Activated CD8-positive, alpha-beta T cell treated with anti-CD3 and anti-CD28 coated beads for 36 hours (primary cell): ENCODE measurements at regions not wholly inside any gene's neighbourhood (a gene's known extent, or its start where the extent isn't known, plus 50 kb on each side); places are given as distances from the start of the nearest gene placed in this dataset.

ENCODE experiments used
- ATAC-seq: fragments of 200-7000 bp; cut with Tn5 transposase; one replicate; pipeline ENCODE4 v1.10.0; 2021; ENCODE audit warnings: mild to moderate bottlenecking, moderate library complexity
- CTCF ChIA-PET: fragments of 350-600 bp; sonication (Branson Sonifier 250); formaldehyde crosslinking; loops from one replicate; lab custom pipeline; 2021; ENCODE audit warnings: antibody characterized with exemption; lab: Charles Lee
- POLR2A ChIA-PET: fragments of 350-600 bp; sonication (Branson Sonifier 250); formaldehyde crosslinking; loops from one replicate; lab custom pipeline; 2021; ENCODE audit warnings: antibody characterized with exemption; lab: Charles Lee
- DNase-seq: peaks from one replicate; pipeline ENCODE4 v3.0.0-alpha.2; 2020
- H3K27ac Mint-ChIP-seq: one replicate; pipeline ENCODE4 v1.8.0; 2021; ENCODE audit warnings: mild to moderate bottlenecking, mixed read lengths
- H3K27me3 Mint-ChIP-seq: one replicate; pipeline ENCODE4 v1.8.0; 2021; ENCODE audit warnings: mixed read lengths
- H3K36me3 Mint-ChIP-seq: one replicate; pipeline ENCODE4 v1.8.0; 2021; ENCODE audit warnings: low read depth, mixed read lengths
- H3K4me1 Mint-ChIP-seq: one replicate; pipeline ENCODE4 v1.8.0; 2021; ENCODE audit warnings: low read depth, mixed read lengths
- H3K4me3 Mint-ChIP-seq: one replicate; pipeline ENCODE4 v1.8.0; 2021; ENCODE audit warnings: mild to moderate bottlenecking, moderate library complexity, mixed read lengths
- H3K9me3 Mint-ChIP-seq: one replicate; pipeline ENCODE4 v1.8.0; 2021; ENCODE audit warnings: mixed read lengths
- CTCF ChIP-seq: fragments of 200-600 bp; IDR thresholded peaks from one replicate; pipeline ENCODE4 v1.8.0; 2022; ENCODE audit warnings: antibody characterized with exemption, mild to moderate bottlenecking
- intact Hi-C: fragments of 100-400 bp; cut with micrococcal nuclease; formaldehyde crosslinking; loops from one replicate; pipeline ENCODE4 v1.10.0; 2022

- ChIA-PET POLR2A (no interaction called here), CTCF (no interaction called here)
- Mint-ChIP-seq H3K4me3 (no peak overlapping the region), H3K9me3 (peaks cover 3% of the 10 kb centered on the region), H3K36me3 (no peaks in the 10 kb centered on the region), H3K4me1 (no peaks in the 10 kb centered on the region), H3K27me3 (no peaks in the 10 kb centered on the region), H3K27ac (no peak overlapping the region)
- DNase-seq (no peak), ATAC-seq (no peak)
- intact Hi-C loops, result no loop called here
- TF ChIP-seq CTCF, result no peak
These were observed 448.3 kb upstream of the SPANXN1 start for GRCh38 chrX:144798972-144799371.

GRCh38 chrX:144801786-144802185 lies 445.5 kb upstream of the SPANXN1 start:
- ATAC-seq, result no peak
- Mint-ChIP-seq H3K36me3 (no peaks in the 10 kb centered on the region), H3K27ac (no peak overlapping the region), H3K27me3 (no peaks in the 10 kb centered on the region), H3K9me3 (peaks cover 3% of the 10 kb centered on the region), H3K4me1 (no peaks in the 10 kb centered on the region), H3K4me3 (no peak overlapping the region)
- POLR2A ChIA-PET, result no interaction called here
- DNase-seq, result no peak
- intact Hi-C loops, result no loop called here
- CTCF ChIA-PET, result no interaction called here
- TF ChIP-seq CTCF, result no peak

DNA sequence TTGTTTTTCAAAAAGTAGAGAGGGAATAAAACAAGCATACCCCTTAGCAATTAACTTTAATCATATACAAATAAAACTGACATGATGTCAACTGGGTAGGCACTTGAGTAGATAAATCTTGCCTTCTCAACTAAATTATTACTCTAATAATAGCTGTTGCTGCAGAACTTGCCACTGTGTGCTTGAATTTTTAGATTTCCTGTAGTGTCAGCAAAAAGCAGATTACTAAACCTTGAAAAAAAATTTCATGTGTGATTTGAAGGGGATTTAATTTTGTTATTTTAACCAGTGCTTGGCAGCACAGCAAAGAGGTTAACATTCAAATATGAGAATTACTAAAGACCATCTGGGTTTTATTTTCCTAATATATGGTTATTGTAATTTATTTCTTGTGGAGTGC lies 438.3 kb upstream of the SPANXN1 start:
- Mint-ChIP-seq H3K9me3 (no peaks in the 10 kb centered on the region), H3K4me1 (no peaks in the 10 kb centered on the region), H3K36me3 (no peaks in the 10 kb centered on the region), H3K27ac (no peak overlapping the region), H3K27me3 (no peaks in the 10 kb centered on the region), H3K4me3 (no peak overlapping the region)
- no peak for DNase-seq
- intact Hi-C loops, result no loop called here
- no peak for ATAC-seq
- ChIA-PET POLR2A (no interaction called here), CTCF (no interaction called here)
- TF ChIP-seq CTCF, result no peak

- DNase-seq (no peak), ATAC-seq (no peak)
- no peaks in the 10 kb centered on the region for H3K4me1 Mint-ChIP-seq
- no peaks in the 10 kb centered on the region for H3K36me3 Mint-ChIP-seq
- no peak overlapping the region for H3K4me3 Mint-ChIP-seq
- intact Hi-C loops, result no loop called here
- no peak for TF ChIP-seq CTCF
- peaks cover 1% of the 10 kb centered on the region for H3K9me3 Mint-ChIP-seq
- H3K27me3 Mint-ChIP-seq, result no peaks in the 10 kb centered on the region
- H3K27ac Mint-ChIP-seq, result no peak overlapping the region
- CTCF ChIA-PET, result no interaction called here
- POLR2A ChIA-PET, result no interaction called here
These were observed 436.8 kb upstream of the SPANXN1 start for GRCh38 chrX:144810539-144810938.

- Mint-ChIP-seq H3K9me3 (peaks cover 4% of the 10 kb centered on the region), H3K27me3 (no peaks in the 10 kb centered on the region), H3K36me3 (no peaks in the 10 kb centered on the region), H3K4me3 (no peak overlapping the region), H3K4me1 (no peaks in the 10 kb centered on the region), H3K27ac (no peak overlapping the region)
- ATAC-seq, result no peak
- intact Hi-C loops, result no loop called here
- CTCF ChIA-PET, result no interaction called here
- TF ChIP-seq CTCF, result no peak
- no peak for DNase-seq
- POLR2A ChIA-PET, result no interaction called here
These were observed 427.9 kb upstream of the SPANXN1 start for GRCh38 chrX:144819406-144819805.
